Mesendoderm (in vitro differentiated cells): ENCODE measurements at regions not wholly inside any gene's neighbourhood (a gene's known extent, or its start where the extent isn't known, plus 50 kb on each side); places are given as distances from the start of the nearest gene placed in this dataset.

Experiments
- DNase-seq: peaks from one replicate; pipeline ENCODE4 v3.0.0; 2013
- H2AK5ac ChIP-seq: 2 replicates; pipeline ENCODE4 v1.6.1; 2013; ENCODE audit warnings: low read length, inconsistent platforms
- H2BK120ac ChIP-seq: 2 replicates; pipeline ENCODE4 v1.6.1; 2013; ENCODE audit warnings: low read depth, mild to moderate bottlenecking, low read length, moderate library complexity, mixed read lengths
- H2BK15ac ChIP-seq: replicated peaks from 2 replicates; pipeline ENCODE4 v1.6.1; 2013; ENCODE audit warnings: low read depth, mild to moderate bottlenecking, moderate library complexity
- H2BK5ac ChIP-seq: 2 replicates; pipeline ENCODE4 v1.6.1; 2013; ENCODE audit warnings: low read length, inconsistent platforms
- H3K18ac ChIP-seq: 2 replicates; pipeline ENCODE4 v1.6.1; 2013; ENCODE audit warnings: mild to moderate bottlenecking, low read length, mixed read lengths
- H3K23ac ChIP-seq: one replicate; pipeline ENCODE4 v1.6.1; 2013; ENCODE audit warnings: low read length
- H3K27ac ChIP-seq: 2 replicates; pipeline ENCODE4 v1.5.1; 2013; ENCODE audit warnings: low read depth, mild to moderate bottlenecking, inconsistent platforms, low read length, moderate library complexity
- H3K27me3 ChIP-seq: 2 replicates; pipeline ENCODE4 v1.6.1; 2013; ENCODE audit warnings: low read length, control low read depth, mild to moderate bottlenecking, inconsistent platforms; ENCODE audit not compliant: insufficient read depth, poor library complexity
- H3K36me3 ChIP-seq: 2 replicates; pipeline ENCODE4 v1.6.1; 2013; ENCODE audit warnings: low read length, inconsistent platforms; ENCODE audit not compliant: control insufficient read depth, insufficient read depth
- H3K4ac ChIP-seq: one replicate; pipeline ENCODE4 v1.6.1; 2013; ENCODE audit warnings: low read depth, mild to moderate bottlenecking, low read length, moderate library complexity
- H3K4me1 ChIP-seq: 2 replicates; pipeline ENCODE4 v1.6.1; 2013; ENCODE audit warnings: low read depth, low read length, inconsistent platforms; ENCODE audit not compliant: control insufficient read depth
- H3K4me2 ChIP-seq: 2 replicates; pipeline ENCODE4 v1.6.1; 2013; ENCODE audit warnings: low read length
- H3K4me3 ChIP-seq: 2 replicates; pipeline ENCODE4 v1.5.1; 2013; ENCODE audit warnings: mild to moderate bottlenecking, low read length
- H3K56ac ChIP-seq: one replicate; pipeline ENCODE4 v1.6.1; 2013; ENCODE audit warnings: low read length
- H3K79me1 ChIP-seq: 2 replicates; pipeline ENCODE4 v1.6.1; 2013; ENCODE audit warnings: low read length, inconsistent platforms
- H3K79me2 ChIP-seq: 2 replicates; pipeline ENCODE4 v1.6.1; 2013; ENCODE audit warnings: mild to moderate bottlenecking, low read length; ENCODE audit not compliant: control insufficient read depth, insufficient read depth
- H3K9ac ChIP-seq: 2 replicates; pipeline ENCODE4 v1.6.1; 2013; ENCODE audit warnings: low read length, inconsistent platforms
- H4K5ac ChIP-seq: one replicate; pipeline ENCODE4 v1.6.1; 2013; ENCODE audit warnings: low read length
- H4K8ac ChIP-seq: one replicate; pipeline ENCODE4 v1.6.1; 2013; ENCODE audit warnings: low read depth, mild to moderate bottlenecking, control low read depth, low read length, moderate library complexity
- WGBS: extraction: QIAGEN DNeasy Blood & Tissue Kit; methylation state at CpG from one replicate; pipeline ENCODE4 v1.1.7; 2013; ENCODE audit warnings: low lambda C conversion rate, missing lambda C conversion rate; ENCODE audit not compliant: insufficient coverage; ENCODE audit errors: extremely low coverage; 5-methylcytosine and 5-hydroxymethylcytosine counted together

DNA sequence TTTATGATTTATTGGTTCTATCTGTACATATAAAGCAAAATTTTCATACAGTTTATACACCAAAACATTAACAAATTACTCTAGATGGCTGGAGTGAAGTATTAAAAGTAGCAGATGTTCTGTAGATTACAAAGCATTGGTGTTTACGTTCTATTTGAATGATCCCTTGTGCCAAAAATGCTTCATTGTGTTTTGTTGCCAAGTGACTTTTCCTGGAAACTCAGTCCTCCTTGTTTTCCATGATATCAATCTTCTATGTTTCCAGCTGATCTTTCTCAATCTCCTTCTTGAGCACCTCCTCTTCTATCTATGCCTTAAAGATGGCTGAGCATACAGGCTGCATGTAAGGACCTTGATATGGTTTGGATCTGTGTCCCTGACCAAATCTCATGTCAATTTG, 263.6 kb upstream of the CTSO start:
- H2AK5ac ChIP-seq: no peak overlapping the region
- no peak overlapping the region for H3K4me2 ChIP-seq
- no peak overlapping the region for H3K9ac ChIP-seq
- H2BK5ac ChIP-seq: no peak overlapping the region
- no peak for DNase-seq
- H2BK15ac ChIP-seq: no peak overlapping the region
- H4K5ac ChIP-seq: no peak overlapping the region
- H3K79me1 ChIP-seq: no peaks in the 10 kb centered on the region
- no peak overlapping the region for H3K4ac ChIP-seq
- H3K4me3 ChIP-seq: no peak overlapping the region
- H3K79me2 ChIP-seq: no peaks in the 10 kb centered on the region
- H4K8ac ChIP-seq: no peak overlapping the region
- H3K27ac ChIP-seq: no peak overlapping the region
- H3K36me3 ChIP-seq: no peaks in the 10 kb centered on the region
- H3K18ac ChIP-seq: no peak overlapping the region
- no peaks in the 10 kb centered on the region for H3K4me1 ChIP-seq
- no peak overlapping the region for H2BK120ac ChIP-seq
- WGBS: no CpG with 5 or more reads among the region's 1 CpG
- no peak overlapping the region for H3K23ac ChIP-seq
- no peak overlapping the region for H3K56ac ChIP-seq
- H3K27me3 ChIP-seq: no peaks in the 10 kb centered on the region

DNA sequence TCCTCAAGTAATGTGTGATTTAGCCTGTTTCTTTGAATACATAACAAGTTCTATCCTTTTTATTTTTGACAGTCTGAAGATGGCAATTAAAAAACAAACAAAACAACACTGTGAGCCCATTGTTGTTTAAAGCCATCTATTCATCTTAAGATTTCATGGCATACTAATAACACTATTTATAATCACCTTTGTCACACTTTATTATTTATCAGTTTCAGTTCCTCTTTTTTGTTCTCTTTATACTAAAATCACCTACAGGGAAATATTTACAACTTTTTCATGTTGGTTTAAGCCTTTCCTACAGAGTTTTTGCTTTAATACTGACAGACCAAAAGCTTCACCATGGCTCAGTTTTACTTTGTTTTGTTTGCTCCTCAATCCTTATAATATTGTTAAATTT, 247.4 kb upstream of the CTSO start:
- Histone ChIP-seq H2AK5ac (no peak overlapping the region), H3K27me3 (no peaks in the 10 kb centered on the region), H3K4me1 (no peaks in the 10 kb centered on the region), H4K8ac (no peak overlapping the region), H3K4me3 (no peak overlapping the region), H3K27ac (no peak overlapping the region), H3K36me3 (no peaks in the 10 kb centered on the region), H3K56ac (no peak overlapping the region), H3K18ac (no peak overlapping the region), H4K5ac (no peak overlapping the region), H2BK5ac (no peak overlapping the region), H3K23ac (no peak overlapping the region), H3K9ac (no peak overlapping the region), H3K79me2 (no peaks in the 10 kb centered on the region), H2BK120ac (no peak overlapping the region), H3K4ac (no peak overlapping the region), H3K79me1 (no peaks in the 10 kb centered on the region), H2BK15ac (no peak overlapping the region), H3K4me2 (no peak overlapping the region)
- no peak for DNase-seq

DNA sequence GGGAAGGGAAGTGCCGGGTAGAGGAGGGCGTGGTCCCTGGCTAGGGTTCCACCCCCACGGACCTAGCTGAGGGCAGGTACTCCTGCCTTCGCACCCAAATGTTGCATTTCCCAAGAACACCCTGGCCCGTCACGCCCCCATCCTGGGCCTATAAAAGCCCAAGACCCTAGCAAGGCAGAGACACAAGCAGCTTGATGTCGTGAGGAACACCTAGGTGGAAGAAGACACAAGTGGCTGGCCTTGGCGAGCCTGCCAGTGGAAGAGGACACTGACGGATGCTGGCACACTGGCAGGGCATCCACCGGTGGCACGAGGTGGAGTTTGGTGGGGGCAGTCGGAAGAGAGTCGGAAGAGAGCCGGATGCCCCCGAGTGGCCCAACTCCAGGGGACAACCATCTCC, 244.8 kb upstream of the CTSO start:
- H3K23ac ChIP-seq: no peak overlapping the region
- H3K4me2 ChIP-seq: no peak overlapping the region
- no peak for DNase-seq
- H3K18ac ChIP-seq: no peak overlapping the region
- WGBS: no CpG with 5 or more reads among the region's 15 CpGs
- no peak overlapping the region for H2BK5ac ChIP-seq
- no peak overlapping the region for H4K8ac ChIP-seq
- no peak overlapping the region for H4K5ac ChIP-seq
- H2BK15ac ChIP-seq: no peak overlapping the region
- H3K36me3 ChIP-seq: no peaks in the 10 kb centered on the region
- H3K79me1 ChIP-seq: no peaks in the 10 kb centered on the region
- no peak overlapping the region for H3K27ac ChIP-seq
- no peaks in the 10 kb centered on the region for H3K27me3 ChIP-seq
- H3K4ac ChIP-seq: no peak overlapping the region
- H2BK120ac ChIP-seq: no peak overlapping the region
- no peak overlapping the region for H3K4me3 ChIP-seq
- H3K79me2 ChIP-seq: no peaks in the 10 kb centered on the region
- no peak overlapping the region for H3K56ac ChIP-seq
- no peak overlapping the region for H3K9ac ChIP-seq
- H3K4me1 ChIP-seq: no peaks in the 10 kb centered on the region
- H2AK5ac ChIP-seq: no peak overlapping the region

DNA sequence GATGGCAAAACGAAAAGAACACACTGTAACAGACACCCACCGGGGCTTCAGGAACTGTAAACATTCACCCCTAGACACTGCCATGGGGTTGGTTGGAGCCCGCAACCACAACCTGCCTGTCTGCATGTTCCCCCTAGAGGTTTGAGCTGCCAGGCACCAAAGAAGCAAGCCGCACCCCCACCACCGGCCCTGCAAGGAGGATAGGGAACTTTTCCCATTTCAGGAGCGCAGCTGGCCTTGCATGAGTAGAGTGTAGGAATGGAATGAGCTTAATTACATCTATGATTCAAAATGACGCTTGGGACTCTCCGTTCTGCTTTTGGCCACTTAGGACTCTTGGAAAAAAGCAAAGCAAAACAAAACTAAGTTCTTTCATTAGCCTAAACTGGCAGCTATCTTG, 243.6 kb upstream of the CTSO start:
- Histone ChIP-seq H2AK5ac (no peak overlapping the region), H4K8ac (no peak overlapping the region), H3K79me1 (no peaks in the 10 kb centered on the region), H3K9ac (no peak overlapping the region), H3K4me1 (no peaks in the 10 kb centered on the region), H2BK5ac (no peak overlapping the region), H3K79me2 (no peaks in the 10 kb centered on the region), H3K56ac (no peak overlapping the region), H3K27ac (no peak overlapping the region), H3K18ac (no peak overlapping the region), H3K36me3 (no peaks in the 10 kb centered on the region), H4K5ac (no peak overlapping the region), H2BK120ac (no peak overlapping the region), H2BK15ac (no peak overlapping the region), H3K4me3 (no peak overlapping the region), H3K4me2 (no peak overlapping the region), H3K27me3 (no peaks in the 10 kb centered on the region), H3K4ac (no peak overlapping the region), H3K23ac (no peak overlapping the region)
- no peak for DNase-seq
- no CpG with 5 or more reads among the region's 8 CpGs for WGBS

DNA sequence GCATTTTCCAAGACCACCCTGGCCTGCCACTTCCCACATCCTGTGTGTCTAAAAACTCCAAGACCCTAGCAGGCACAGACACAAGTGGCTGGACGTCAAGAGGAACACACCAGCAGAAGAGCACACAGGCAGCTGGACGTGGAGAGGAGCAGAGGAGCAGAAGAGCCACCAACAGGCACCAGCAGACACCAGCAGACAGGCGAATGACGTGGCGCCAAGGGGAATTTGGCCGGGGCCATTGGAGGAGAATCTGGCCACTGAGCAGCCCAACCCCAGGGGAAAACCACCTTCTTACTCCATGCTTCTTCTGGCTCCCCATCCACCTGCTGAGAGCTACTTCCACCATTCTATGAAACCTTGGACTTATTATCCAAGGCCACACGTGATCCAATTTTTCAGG, 243.1 kb upstream of the CTSO start:
- no peaks in the 10 kb centered on the region for H3K79me2 ChIP-seq
- DNase-seq: no peak
- H3K18ac ChIP-seq: no peak overlapping the region
- no peak overlapping the region for H3K9ac ChIP-seq
- no peaks in the 10 kb centered on the region for H3K36me3 ChIP-seq
- H2BK120ac ChIP-seq: no peak overlapping the region
- H3K27me3 ChIP-seq: no peaks in the 10 kb centered on the region
- no peak overlapping the region for H3K4ac ChIP-seq
- no peaks in the 10 kb centered on the region for H3K4me1 ChIP-seq
- H3K4me2 ChIP-seq: no peak overlapping the region
- H4K5ac ChIP-seq: no peak overlapping the region
- no peaks in the 10 kb centered on the region for H3K79me1 ChIP-seq
- no peak overlapping the region for H2BK15ac ChIP-seq
- H3K27ac ChIP-seq: no peak overlapping the region
- no peak overlapping the region for H4K8ac ChIP-seq
- no peak overlapping the region for H2BK5ac ChIP-seq
- no peak overlapping the region for H3K56ac ChIP-seq
- no peak overlapping the region for H3K23ac ChIP-seq
- no peak overlapping the region for H3K4me3 ChIP-seq
- H2AK5ac ChIP-seq: no peak overlapping the region
- no CpG with 5 or more reads among the region's 7 CpGs for WGBS

DNA sequence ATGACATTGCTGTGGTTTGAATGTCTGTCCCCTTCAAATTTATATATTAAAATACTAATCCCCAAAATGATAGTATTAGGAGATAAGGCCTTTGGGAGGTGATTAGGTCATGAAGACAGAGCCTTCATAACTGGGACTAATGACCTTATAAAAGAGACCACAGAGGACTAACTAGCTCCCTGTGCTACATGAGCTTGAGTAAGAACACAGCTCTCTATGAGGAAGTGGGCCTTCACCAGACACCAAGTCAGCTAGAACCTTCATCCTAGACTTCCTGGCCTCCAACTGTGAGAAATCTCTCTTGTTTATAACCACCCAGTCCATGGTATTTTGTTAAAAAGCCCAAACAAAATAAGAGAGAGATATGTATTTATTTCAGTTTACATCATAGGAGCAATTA, 242.2 kb upstream of the CTSO start:
- Histone ChIP-seq H3K79me1 (no peaks in the 10 kb centered on the region), H2BK120ac (no peak overlapping the region), H3K27me3 (no peaks in the 10 kb centered on the region), H3K56ac (no peak overlapping the region), H3K4me3 (no peak overlapping the region), H3K9ac (no peak overlapping the region), H3K4ac (no peak overlapping the region), H3K23ac (no peak overlapping the region), H3K4me2 (no peak overlapping the region), H3K36me3 (no peaks in the 10 kb centered on the region), H3K27ac (no peak overlapping the region), H2BK5ac (no peak overlapping the region), H3K4me1 (no peaks in the 10 kb centered on the region), H2BK15ac (no peak overlapping the region), H4K5ac (no peak overlapping the region), H4K8ac (no peak overlapping the region), H2AK5ac (no peak overlapping the region), H3K18ac (no peak overlapping the region), H3K79me2 (no peaks in the 10 kb centered on the region)
- no peak for DNase-seq
